Type B pancreatic cell (in vitro differentiated cells): ENCODE measurements at regions not wholly inside any gene's neighbourhood (a gene's known extent, or its start where the extent isn't known, plus 50 kb on each side); places are given as distances from the start of the nearest gene placed in this dataset.

ENCODE experiments used
- DNase-seq: peaks from one replicate; pipeline ENCODE4 v3.0.0; 2021; ENCODE audit warnings: mixed read lengths; ENCODE audit not compliant: unreplicated experiment; ENCODE audit errors: extremely low spot score
- H3K27ac Mint-ChIP-seq: 2 replicates; pipeline ENCODE4 v1.8.0; 2021; ENCODE audit warnings: mild to moderate bottlenecking, mixed read lengths
- H3K27me3 Mint-ChIP-seq: 2 replicates; pipeline ENCODE4 v1.8.0; 2021; ENCODE audit warnings: mixed read lengths
- H3K36me3 Mint-ChIP-seq: 2 replicates; pipeline ENCODE4 v1.8.0; 2021; ENCODE audit warnings: mixed read lengths
- H3K4me1 Mint-ChIP-seq: one replicate; pipeline ENCODE4 v1.8.0; 2021; ENCODE audit warnings: mixed read lengths; ENCODE audit not compliant: unreplicated experiment
- H3K4me3 Mint-ChIP-seq: 2 replicates; pipeline ENCODE4 v1.8.0; 2021; ENCODE audit warnings: mild to moderate bottlenecking, mixed read lengths
- H3K9me3 Mint-ChIP-seq: 2 replicates; pipeline ENCODE4 v1.8.0; 2021; ENCODE audit warnings: mixed read lengths
- CTCF ChIP-seq: fragments of 200-600 bp; sonication (generic); conservative IDR thresholded peaks from 2 replicates; pipeline ENCODE4 v1.5.0; 2021; ENCODE audit warnings: antibody characterized with exemption, mild to moderate bottlenecking

GRCh38 chr3:46113608-46114007 lies 86.3 kb upstream of the XCR1 start:
- Mint-ChIP-seq H3K9me3 (peaks cover 21% of the 10 kb centered on the region), H3K36me3 (peaks cover 10% of the 10 kb centered on the region), H3K4me3 (no peak overlapping the region), H3K4me1 (peaks cover 42% of the 10 kb centered on the region), H3K27me3 (no peaks in the 10 kb centered on the region), H3K27ac (peak overlapping the region; percentile 98)
- no peak for DNase-seq
- no peak for TF ChIP-seq CTCF

DNA sequence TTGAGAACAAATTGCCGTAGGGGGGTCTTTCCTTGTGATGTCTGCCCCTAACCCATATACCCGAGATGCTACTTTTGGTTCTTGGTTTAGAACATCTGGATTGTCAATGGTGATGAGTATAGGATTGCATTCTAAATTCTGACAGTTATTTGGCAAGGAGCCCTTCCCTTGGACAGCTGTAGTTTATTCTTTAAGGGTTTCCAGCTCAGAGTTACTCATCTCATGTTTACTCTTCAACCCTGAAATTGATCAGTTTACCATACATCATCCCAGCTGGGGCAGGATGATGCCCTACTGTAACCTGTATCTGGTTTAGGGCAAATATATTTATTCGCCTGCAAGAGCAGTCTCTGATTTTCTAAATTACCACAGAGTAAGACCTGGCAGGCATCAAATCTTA lies 85.7 kb upstream of the XCR1 start:
- Mint-ChIP-seq H3K36me3 (peaks cover 10% of the 10 kb centered on the region), H3K9me3 (peaks cover 21% of the 10 kb centered on the region), H3K4me3 (no peak overlapping the region), H3K27ac (no peak overlapping the region), H3K27me3 (no peaks in the 10 kb centered on the region), H3K4me1 (peaks cover 42% of the 10 kb centered on the region)
- no peak for DNase-seq
- no peak for TF ChIP-seq CTCF

DNA sequence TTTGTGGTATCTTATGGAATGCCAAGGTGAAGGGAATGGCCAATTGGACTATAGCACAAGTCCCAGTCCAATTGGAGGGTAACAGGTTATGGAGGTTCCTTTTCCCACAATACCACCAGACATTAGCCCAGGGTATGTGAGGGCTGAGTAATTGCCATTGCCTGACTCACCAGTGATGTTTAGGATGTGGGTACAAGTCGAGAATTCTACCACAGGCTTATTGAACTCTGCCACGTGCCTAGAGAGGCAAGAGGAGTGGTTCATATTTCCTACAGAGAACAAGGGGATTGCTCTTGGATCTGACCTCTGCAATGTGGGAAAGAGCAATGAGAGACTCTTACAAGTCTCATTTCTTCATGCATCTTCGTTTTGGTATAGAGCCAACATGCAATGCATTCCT lies 85.0 kb upstream of the XCR1 start:
- no peak for TF ChIP-seq CTCF
- no peaks in the 10 kb centered on the region for H3K27me3 Mint-ChIP-seq
- peaks cover 42% of the 10 kb centered on the region for H3K4me1 Mint-ChIP-seq

GRCh38 chr3:46110701-46111493 lies 83.6 kb upstream of the XCR1 start:
- no peaks in the 10 kb centered on the region for H3K27me3 Mint-ChIP-seq
- H3K4me1 Mint-ChIP-seq = peaks cover 35% of the 10 kb centered on the region
- no peak for TF ChIP-seq CTCF
- no peak for DNase-seq
- peaks cover 21% of the 10 kb centered on the region for H3K9me3 Mint-ChIP-seq
- H3K4me3 Mint-ChIP-seq = peak overlapping the region; percentile 35
- peaks cover 10% of the 10 kb centered on the region for H3K36me3 Mint-ChIP-seq
- peak overlapping the region; percentile 82 for H3K27ac Mint-ChIP-seq

More for the DNA sequence above, 85.0 kb upstream of the XCR1 start:
- no peak for DNase-seq
- H3K27ac Mint-ChIP-seq = no peak overlapping the region
- peaks cover 21% of the 10 kb centered on the region for H3K9me3 Mint-ChIP-seq
- H3K36me3 Mint-ChIP-seq = peaks cover 10% of the 10 kb centered on the region
- H3K4me3 Mint-ChIP-seq = no peak overlapping the region

DNA sequence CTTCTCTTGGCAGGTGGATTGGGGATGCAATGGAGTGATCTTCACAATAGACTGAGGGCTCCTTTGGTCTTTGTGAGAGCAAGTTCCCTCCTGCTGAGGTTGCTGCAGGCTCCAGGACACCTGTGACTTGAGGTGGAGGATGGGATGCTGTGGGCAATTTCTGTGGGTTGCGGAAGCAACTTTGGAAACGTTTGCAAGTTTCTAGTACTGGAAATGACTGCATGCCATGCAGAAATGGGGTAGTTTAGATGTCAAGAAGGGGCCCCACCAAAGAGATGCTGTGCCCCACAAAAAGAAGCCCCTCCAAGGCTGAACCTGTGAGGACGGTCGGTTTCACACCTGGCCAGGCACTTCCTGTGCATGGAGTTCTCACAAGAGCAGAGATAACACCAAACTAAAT lies 80.4 kb upstream of the XCR1 start:
- H3K27me3 Mint-ChIP-seq = peaks cover 3% of the 10 kb centered on the region
- H3K27ac Mint-ChIP-seq = no peak overlapping the region
- no peaks in the 10 kb centered on the region for H3K36me3 Mint-ChIP-seq
- H3K9me3 Mint-ChIP-seq = peaks cover 9% of the 10 kb centered on the region
- peaks cover 29% of the 10 kb centered on the region for H3K4me1 Mint-ChIP-seq
- no peak for TF ChIP-seq CTCF
- no peak overlapping the region for H3K4me3 Mint-ChIP-seq
- no peak for DNase-seq
